Smooth muscle cell (in vitro differentiated cells): ENCODE measurements at regions not wholly inside any gene's neighbourhood (a gene's known extent, or its start where the extent isn't known, plus 50 kb on each side); places are given as distances from the start of the nearest gene placed in this dataset.

ENCODE experiments used
- DNase-seq: peaks from one replicate; lab custom pipeline; 2025; ENCODE audit not compliant: unreplicated experiment; lab: John Stamatoyannopoulos, UW
- H2AFZ ChIP-seq: fragments of 200-600 bp; sonication (generic); 2 replicates; pipeline ENCODE4 v1.6.0; 2016; ENCODE audit warnings: antibody characterized with exemption, low read depth, mild to moderate bottlenecking
- H3F3A ChIP-seq: fragments of 200-600 bp; sonication (generic); 2 replicates; pipeline ENCODE4 v1.6.0; 2017; ENCODE audit warnings: antibody characterized with exemption, low read depth
- H3K27ac ChIP-seq: fragments of 200-600 bp; sonication (generic); 2 replicates; pipeline ENCODE4 v1.5.1; 2016; ENCODE audit warnings: low read depth, mild to moderate bottlenecking
- H3K27me3 ChIP-seq: fragments of 200-600 bp; sonication (generic); 2 replicates; pipeline ENCODE4 v1.6.1; 2016; ENCODE audit warnings: low read depth, mild to moderate bottlenecking
- H3K36me3 ChIP-seq: fragments of 200-600 bp; sonication (generic); 2 replicates; pipeline ENCODE4 v1.5.1; 2016; ENCODE audit warnings: low read depth
- H3K4me1 ChIP-seq: fragments of 200-600 bp; sonication (generic); 2 replicates; pipeline ENCODE4 v1.5.1; 2016; ENCODE audit warnings: low read depth
- H3K4me2 ChIP-seq: fragments of 200-600 bp; sonication (generic); 2 replicates; pipeline ENCODE4 v1.6.0; 2016; ENCODE audit warnings: mild to moderate bottlenecking
- H3K4me3 ChIP-seq: fragments of 200-600 bp; sonication (generic); 2 replicates; pipeline ENCODE4 v1.5.1; 2016; ENCODE audit warnings: mild to moderate bottlenecking
- H3K79me2 ChIP-seq: fragments of 200-600 bp; sonication (generic); 2 replicates; pipeline ENCODE4 v1.6.0; 2016; ENCODE audit warnings: low read depth, mild to moderate bottlenecking
- H3K9ac ChIP-seq: fragments of 200-600 bp; sonication (generic); 2 replicates; pipeline ENCODE4 v1.6.0; 2016; ENCODE audit warnings: low read depth
- H3K9me3 ChIP-seq: fragments of 200-600 bp; sonication (generic); replicated peaks from 2 replicates; pipeline ENCODE4 v1.5.1; 2016; ENCODE audit warnings: low read depth
- H4K20me1 ChIP-seq: fragments of 200-600 bp; sonication (generic); 2 replicates; pipeline ENCODE4 v1.6.0; 2016; ENCODE audit warnings: low read depth
- WGBS: methylation state at CpG from one replicate; pipeline ENCODE4 v1.1.7; 2016; ENCODE audit warnings: low lambda C conversion rate; 5-methylcytosine and 5-hydroxymethylcytosine counted together
- TF ChIP-seq, protein P1 (sequence below): fragments of 200-600 bp; sonication (generic); IDR thresholded peaks from 2 replicates; pipeline ENCODE4 v1.5.1; 2017; ENCODE audit warnings: borderline replicate concordance, mild to moderate bottlenecking, antibody characterized with exemption; ENCODE audit not compliant: insufficient read depth, poor library complexity, severe bottlenecking

DNA sequence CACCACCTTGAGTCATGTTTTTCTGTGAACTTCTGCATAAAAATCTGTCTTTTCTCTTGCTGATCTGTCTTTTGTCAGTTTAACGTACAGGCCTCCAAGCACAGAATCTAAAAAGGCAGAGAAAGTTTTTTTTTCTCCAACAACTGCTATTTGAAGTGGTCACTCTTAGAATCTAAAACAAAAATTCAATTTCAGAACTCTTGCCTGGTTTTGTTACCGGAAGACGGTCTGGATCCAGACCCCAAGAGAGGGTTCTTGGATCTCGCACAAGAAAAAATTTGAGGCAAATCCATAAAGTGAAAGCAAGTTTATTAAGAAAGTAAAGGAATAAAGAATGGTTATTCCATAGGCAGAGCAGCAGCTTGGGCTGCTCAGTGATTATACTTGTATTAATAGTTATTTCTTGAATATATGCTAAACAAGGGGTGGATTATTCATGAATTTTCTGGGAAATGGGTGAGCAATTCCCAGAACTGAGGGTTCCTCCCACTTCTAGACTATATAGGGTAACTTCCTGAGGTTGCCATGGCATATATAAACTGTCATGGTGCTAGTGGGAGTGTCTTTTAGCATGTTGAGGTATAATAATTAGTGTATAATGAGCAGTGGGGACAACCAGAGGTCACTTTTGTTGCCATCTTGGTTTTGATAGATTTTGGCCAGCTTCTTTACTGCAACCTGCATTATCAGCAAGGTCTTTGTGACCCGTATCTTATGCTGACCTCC is 150.0 kb upstream of the PLEKHA5 start:
- Histone ChIP-seq H3F3A (no peaks in the 10 kb centered on the region), H3K27me3 (no peaks in the 10 kb centered on the region), H3K27ac (no peak overlapping the region), H3K9ac (no peak overlapping the region), H4K20me1 (no peaks in the 10 kb centered on the region), H3K4me2 (no peak overlapping the region), H3K4me3 (no peak overlapping the region), H3K9me3 (no peaks in the 10 kb centered on the region), H3K4me1 (no peaks in the 10 kb centered on the region), H2AFZ (peak overlapping the region; percentile 62), H3K36me3 (no peaks in the 10 kb centered on the region), H3K79me2 (no peaks in the 10 kb centered on the region)
- no peak for DNase-seq
- TF ChIP-seq, protein P1, sequence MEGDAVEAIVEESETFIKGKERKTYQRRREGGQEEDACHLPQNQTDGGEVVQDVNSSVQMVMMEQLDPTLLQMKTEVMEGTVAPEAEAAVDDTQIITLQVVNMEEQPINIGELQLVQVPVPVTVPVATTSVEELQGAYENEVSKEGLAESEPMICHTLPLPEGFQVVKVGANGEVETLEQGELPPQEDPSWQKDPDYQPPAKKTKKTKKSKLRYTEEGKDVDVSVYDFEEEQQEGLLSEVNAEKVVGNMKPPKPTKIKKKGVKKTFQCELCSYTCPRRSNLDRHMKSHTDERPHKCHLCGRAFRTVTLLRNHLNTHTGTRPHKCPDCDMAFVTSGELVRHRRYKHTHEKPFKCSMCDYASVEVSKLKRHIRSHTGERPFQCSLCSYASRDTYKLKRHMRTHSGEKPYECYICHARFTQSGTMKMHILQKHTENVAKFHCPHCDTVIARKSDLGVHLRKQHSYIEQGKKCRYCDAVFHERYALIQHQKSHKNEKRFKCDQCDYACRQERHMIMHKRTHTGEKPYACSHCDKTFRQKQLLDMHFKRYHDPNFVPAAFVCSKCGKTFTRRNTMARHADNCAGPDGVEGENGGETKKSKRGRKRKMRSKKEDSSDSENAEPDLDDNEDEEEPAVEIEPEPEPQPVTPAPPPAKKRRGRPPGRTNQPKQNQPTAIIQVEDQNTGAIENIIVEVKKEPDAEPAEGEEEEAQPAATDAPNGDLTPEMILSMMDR = no peak
- WGBS = 74% methylated on average over 5 of the region's 5 CpGs

DNA sequence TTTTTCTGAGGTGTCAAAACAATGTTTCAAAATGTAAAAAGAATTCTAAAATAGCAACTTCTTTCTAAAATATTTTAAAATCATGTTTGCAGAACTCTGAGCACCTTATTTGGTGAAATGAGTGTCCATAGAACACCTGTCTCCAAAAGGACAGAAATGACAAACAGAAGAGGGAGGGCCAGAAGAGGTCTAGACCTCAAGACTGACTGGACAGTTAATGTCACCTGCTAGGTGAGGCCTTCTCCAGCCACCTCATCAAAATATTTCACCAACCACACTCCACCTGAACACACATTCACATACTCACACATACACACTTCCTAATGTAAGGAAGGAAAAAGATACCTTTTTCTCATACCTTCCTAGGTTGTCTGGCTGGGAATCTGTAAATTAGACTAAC is 147.8 kb upstream of the PLEKHA5 start:
- no peak overlapping the region for H3K4me2 ChIP-seq
- no peak for DNase-seq
- no peak overlapping the region for H3K4me3 ChIP-seq
- TF ChIP-seq, protein P1 = no peak
- no peaks in the 10 kb centered on the region for H3F3A ChIP-seq
- H4K20me1 ChIP-seq = no peaks in the 10 kb centered on the region
- H2AFZ ChIP-seq = no peak overlapping the region
- H3K36me3 ChIP-seq = no peaks in the 10 kb centered on the region
- H3K27me3 ChIP-seq = no peaks in the 10 kb centered on the region
- no peaks in the 10 kb centered on the region for H3K9me3 ChIP-seq
- no peak overlapping the region for H3K9ac ChIP-seq
- H3K27ac ChIP-seq = no peak overlapping the region
- H3K79me2 ChIP-seq = no peaks in the 10 kb centered on the region
- no peaks in the 10 kb centered on the region for H3K4me1 ChIP-seq

DNA sequence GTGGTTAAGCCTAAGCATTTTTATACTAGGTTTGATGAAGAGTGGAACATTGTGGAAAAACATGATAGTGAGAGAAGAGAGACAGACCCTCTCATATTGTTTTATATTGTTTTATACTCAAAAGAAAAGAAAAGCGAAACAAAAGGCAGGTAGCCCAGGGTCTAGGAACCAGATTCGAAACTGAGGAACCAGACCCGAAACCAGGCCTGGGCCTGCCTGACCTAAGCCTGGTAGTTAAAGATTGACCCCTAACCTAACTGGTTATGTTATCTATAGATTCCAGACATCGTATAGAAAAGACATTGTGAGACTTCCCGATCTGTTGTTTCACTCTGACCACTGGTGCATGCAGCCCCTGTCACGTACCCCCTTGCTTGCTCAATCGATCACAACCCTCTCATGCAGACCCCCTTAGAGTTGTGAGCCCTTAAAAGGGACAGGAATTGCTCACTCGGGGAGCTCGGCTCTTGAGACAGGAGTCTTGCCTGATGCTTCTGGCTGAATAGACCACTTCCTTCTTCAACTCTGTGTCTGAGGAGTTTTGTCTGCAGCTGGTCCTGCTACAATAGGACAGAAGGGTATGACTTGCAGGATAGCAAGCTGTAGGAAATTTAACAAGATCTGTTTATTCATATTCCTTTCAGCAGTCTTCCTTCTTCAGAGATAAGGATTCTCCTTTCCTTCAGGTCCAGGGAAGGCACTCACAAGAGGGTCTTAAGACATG is 147.1 kb upstream of the PLEKHA5 start:
- TF ChIP-seq, protein P1 = no peak
- DNase-seq = no peak
- 92% methylated on average over 9 of the region's 9 CpGs for WGBS
- no peaks in the 10 kb centered on the region for H3F3A ChIP-seq
- H4K20me1 ChIP-seq = no peaks in the 10 kb centered on the region
- no peak overlapping the region for H3K27ac ChIP-seq
- H3K4me1 ChIP-seq = no peaks in the 10 kb centered on the region
- H3K27me3 ChIP-seq = no peaks in the 10 kb centered on the region
- H3K79me2 ChIP-seq = no peaks in the 10 kb centered on the region
- H3K9me3 ChIP-seq = no peaks in the 10 kb centered on the region
- H3K4me3 ChIP-seq = no peak overlapping the region
- no peak overlapping the region for H2AFZ ChIP-seq
- H3K9ac ChIP-seq = no peak overlapping the region
- H3K36me3 ChIP-seq = no peaks in the 10 kb centered on the region
- no peak overlapping the region for H3K4me2 ChIP-seq
